ENCODE measurements at regions not wholly inside any gene's neighbourhood (a gene's known extent, or its start where the extent isn't known, plus 50 kb on each side); places are given as distances from the start of the nearest gene placed in this dataset.
"Not testable (repeated sequence)": the region's sequence is repeated elsewhere in the genome, so short reads cannot be mapped to it uniquely, and the experiment has no call there.

GRCh38 chr3:192057261-192057660, 596.3 kb downstream of the PYDC2 start:
- no peak for TF ChIP-seq CTCF (conservative IDR thresholded peaks at IDR 0.05; ENCODE audit: low read length)
- no peak for DNase-seq (ENCODE audit: low read depth)
- no peak overlapping the region for H3K4me3 ChIP-seq (ENCODE audit: low read length)

GRCh38 chr3:192060160-192060781, 599.3 kb downstream of the PYDC2 start:
- no peak overlapping the region for H3K4me3 ChIP-seq (ENCODE audit: low read length)
- TF ChIP-seq CTCF (conservative IDR thresholded peaks at IDR 0.05; ENCODE audit: low read length): no peak
- DNase-seq (ENCODE audit: low read depth): no peak

- no peak for DNase-seq (ENCODE audit: low read depth)
- no peak overlapping the region for H3K4me3 ChIP-seq (ENCODE audit: low read length)
- no peak for TF ChIP-seq CTCF (conservative IDR thresholded peaks at IDR 0.05; ENCODE audit: low read length)
These were observed 600.5 kb downstream of the PYDC2 start for GRCh38 chr3:192061426-192061825.

GRCh38 chr3:192062186-192062585, 601.2 kb downstream of the PYDC2 start:
- no peak overlapping the region for H3K4me3 ChIP-seq (ENCODE audit: low read length)
- TF ChIP-seq CTCF (conservative IDR thresholded peaks at IDR 0.05; ENCODE audit: low read length): no peak
- DNase-seq (ENCODE audit: low read depth): no peak

GRCh38 chr3:192063570-192063969, 602.6 kb downstream of the PYDC2 start:
- H3K4me3 ChIP-seq (ENCODE audit: low read length): no peak overlapping the region
- no peak for DNase-seq (ENCODE audit: low read depth)
- TF ChIP-seq CTCF (conservative IDR thresholded peaks at IDR 0.05; ENCODE audit: low read length): no peak

GRCh38 chr3:192064959-192065358, 604.0 kb downstream of the PYDC2 start:
- no peak for TF ChIP-seq CTCF (conservative IDR thresholded peaks at IDR 0.05; ENCODE audit: low read length)
- no peak overlapping the region for H3K4me3 ChIP-seq (ENCODE audit: low read length)
- DNase-seq (ENCODE audit: low read depth): no peak

GRCh38 chr3:192066253-192066652, 605.3 kb downstream of the PYDC2 start:
- DNase-seq (ENCODE audit: low read depth); H3K4me3 ChIP-seq (ENCODE audit: low read length): not testable (repeated sequence)

Data from AG10803 (cell line).